BJ (cell line): ENCODE measurements at regions not wholly inside any gene's neighbourhood (a gene's known extent, or its start where the extent isn't known, plus 50 kb on each side); places are given as distances from the start of the nearest gene placed in this dataset. TPM values are rescaled to one million over a fixed set of nuclear protein-coding genes. Genes with fewer than 3 reads are reported as not detected.
"Not testable (repeated sequence)": the region's sequence is repeated elsewhere in the genome, so short reads cannot be mapped to it uniquely, and the experiment has no call there.

ENCODE experiments used
- CTCF ChIA-PET: fragments of 350-600 bp; formaldehyde crosslinking; extraction: SDS; loops from one replicate; lab custom pipeline; 2021; ENCODE audit warnings: antibody characterized with exemption, inconsistent platforms; lab: Yijun Ruan, JAX
- POLR2A ChIA-PET: fragments of 300-600 bp; sonication (Branson Sonifier 250); formaldehyde crosslinking; extraction: SDS; loops from one replicate; lab custom pipeline; 2021; ENCODE audit warnings: antibody characterized with exemption; lab: Charles Lee
- DNase-seq: peaks from one replicate; pipeline ENCODE4 v3.0.0-alpha.2; 2011; ENCODE audit warnings: low read depth
- H3K27me3 ChIP-seq: 2 replicates; pipeline ENCODE4 v1.6.0; 2011; ENCODE audit warnings: low read length; ENCODE audit not compliant: control insufficient read depth, insufficient read depth
- H3K36me3 ChIP-seq: 2 replicates; pipeline ENCODE4 v1.5.1; 2011; ENCODE audit warnings: low read length; ENCODE audit not compliant: control insufficient read depth, insufficient read depth
- H3K4me3 ChIP-seq: 2 replicates; pipeline ENCODE4 v1.5.1; 2011; ENCODE audit warnings: low read depth, mild to moderate bottlenecking, control low read depth, low read length
- small RNA-seq: library from RNA; depleted of rRNA; stranded (forward); fragments of <200 nt; gene quantifications from one replicate; pipeline ENCODE3, GENCODE V24; 2012; ENCODE audit warnings: low replicate concordance, low read depth; ENCODE audit not compliant: insufficient read length

- CTCF ChIA-PET, H3K27me3 ChIP-seq, DNase-seq, POLR2A ChIA-PET, H3K36me3 ChIP-seq, H3K4me3 ChIP-seq: not testable (repeated sequence)
Measured at GRCh38 chr2:91658336-91658735, 2966.9 kb downstream of the RPIA start.

- H3K27me3 ChIP-seq, result not testable (repeated sequence)
Measured at GRCh38 chr2:91659189-91659916, 2967.9 kb downstream of the RPIA start.

GRCh38 chr2:91659917-91660275 is 2968.4 kb downstream of the RPIA start:
- H3K27me3 ChIP-seq, H3K36me3 ChIP-seq, CTCF ChIA-PET, POLR2A ChIA-PET, DNase-seq: not testable (repeated sequence)
- peak overlapping the region; percentile 23; the same call in 1 of the 2 replicates for H3K4me3 ChIP-seq

More at GRCh38 chr2:91659189-91659916, 2967.9 kb downstream of the RPIA start:
- H3K36me3 ChIP-seq, CTCF ChIA-PET, DNase-seq, POLR2A ChIA-PET: not testable (repeated sequence)
- peak overlapping the region; percentile 26 for H3K4me3 ChIP-seq

GRCh38 chr2:91667341-91667740 is 2975.9 kb downstream of the RPIA start:
- CTCF ChIA-PET, POLR2A ChIA-PET: not testable (repeated sequence)

GRCh38 chr2:91685541-91685940 is 2994.1 kb downstream of the RPIA start:
- DNase-seq, POLR2A ChIA-PET, CTCF ChIA-PET, H3K36me3 ChIP-seq, H3K4me3 ChIP-seq, H3K27me3 ChIP-seq: not testable (repeated sequence)

More at GRCh38 chr2:91667341-91667740, 2975.9 kb downstream of the RPIA start:
- DNase-seq, H3K27me3 ChIP-seq, H3K36me3 ChIP-seq, H3K4me3 ChIP-seq: not testable (repeated sequence)

- H3K27me3 ChIP-seq, DNase-seq, CTCF ChIA-PET, H3K36me3 ChIP-seq, POLR2A ChIA-PET, H3K4me3 ChIP-seq: not testable (repeated sequence)
Measured at GRCh38 chr2:91686046-91686445, 2994.6 kb downstream of the RPIA start.

Small RNAs in the stretch of these regions (small RNA-seq; reads per million reads assigned to genes)
- gene AC233266.1 (not detected), gene RNA5SP100 (not detected)
